ENCODE measurements at regions not wholly inside any gene's neighbourhood (a gene's known extent, or its start where the extent isn't known, plus 50 kb on each side); places are given as distances from the start of the nearest gene placed in this dataset.

GRCh38 chr10:131451407-131452015 lies 140.0 kb upstream of the TCERG1L start:
- TF ChIP-seq, protein P1, sequence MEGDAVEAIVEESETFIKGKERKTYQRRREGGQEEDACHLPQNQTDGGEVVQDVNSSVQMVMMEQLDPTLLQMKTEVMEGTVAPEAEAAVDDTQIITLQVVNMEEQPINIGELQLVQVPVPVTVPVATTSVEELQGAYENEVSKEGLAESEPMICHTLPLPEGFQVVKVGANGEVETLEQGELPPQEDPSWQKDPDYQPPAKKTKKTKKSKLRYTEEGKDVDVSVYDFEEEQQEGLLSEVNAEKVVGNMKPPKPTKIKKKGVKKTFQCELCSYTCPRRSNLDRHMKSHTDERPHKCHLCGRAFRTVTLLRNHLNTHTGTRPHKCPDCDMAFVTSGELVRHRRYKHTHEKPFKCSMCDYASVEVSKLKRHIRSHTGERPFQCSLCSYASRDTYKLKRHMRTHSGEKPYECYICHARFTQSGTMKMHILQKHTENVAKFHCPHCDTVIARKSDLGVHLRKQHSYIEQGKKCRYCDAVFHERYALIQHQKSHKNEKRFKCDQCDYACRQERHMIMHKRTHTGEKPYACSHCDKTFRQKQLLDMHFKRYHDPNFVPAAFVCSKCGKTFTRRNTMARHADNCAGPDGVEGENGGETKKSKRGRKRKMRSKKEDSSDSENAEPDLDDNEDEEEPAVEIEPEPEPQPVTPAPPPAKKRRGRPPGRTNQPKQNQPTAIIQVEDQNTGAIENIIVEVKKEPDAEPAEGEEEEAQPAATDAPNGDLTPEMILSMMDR (IDR thresholded peaks at IDR 0.05; ENCODE audit: borderline replicate concordance, insufficient read depth, low read depth, low read length): no peak
- H3K4me3 ChIP-seq (ENCODE audit: low read depth, low read length): no peak overlapping the region

- TF ChIP-seq, protein P1 (IDR thresholded peaks at IDR 0.05; ENCODE audit: borderline replicate concordance, insufficient read depth, low read depth, low read length): no peak
- no peak overlapping the region for H3K4me3 ChIP-seq (ENCODE audit: low read depth, low read length)
Observed at GRCh38 chr10:131452926-131453720, 141.6 kb upstream of the TCERG1L start.

DNA sequence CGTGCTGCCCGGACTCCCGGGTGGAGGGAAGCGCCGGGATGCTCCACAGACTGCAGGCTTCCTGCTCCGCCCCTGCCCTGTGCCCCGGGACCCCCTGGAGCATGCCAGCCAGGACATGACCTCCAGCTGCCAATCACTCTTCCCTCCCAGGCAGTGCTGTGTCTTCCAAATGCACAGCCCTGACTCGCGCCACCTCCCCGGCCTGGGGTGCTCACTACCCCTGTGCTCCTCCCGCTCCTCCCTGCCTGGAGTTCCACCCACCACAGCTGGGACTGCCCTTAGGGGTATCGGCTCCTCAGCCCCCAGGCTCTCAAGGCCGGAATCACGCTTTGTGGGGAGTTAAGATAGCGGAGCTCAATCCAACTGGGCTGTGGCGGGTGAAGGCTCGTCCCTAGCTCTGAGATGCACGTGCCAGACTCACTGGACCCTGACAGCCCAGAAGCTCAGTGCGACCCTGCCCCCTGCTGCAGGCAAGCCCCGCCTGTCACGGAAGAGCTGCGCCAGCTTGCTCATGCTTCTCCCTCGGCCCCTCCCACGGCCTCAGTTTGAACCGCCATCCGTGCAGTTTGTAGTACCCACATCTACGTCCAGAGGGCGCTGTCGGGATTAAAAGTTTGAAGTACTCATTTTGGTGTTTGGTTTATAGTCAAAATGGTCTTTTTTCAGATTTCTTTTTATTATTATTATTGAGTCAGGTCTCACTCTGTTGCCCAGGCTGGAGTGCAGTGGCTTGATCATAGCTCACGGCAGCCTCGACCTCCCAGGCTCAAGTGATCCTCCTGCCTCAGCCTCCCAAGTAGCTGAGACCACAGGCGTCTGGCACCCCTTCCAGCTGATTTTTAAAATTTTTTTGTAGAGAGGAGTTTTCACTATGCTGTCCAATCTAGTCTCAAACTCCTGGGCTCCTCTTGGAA lies 142.5 kb upstream of the TCERG1L start:
- TF ChIP-seq, protein P1 (IDR thresholded peaks at IDR 0.05; ENCODE audit: borderline replicate concordance, insufficient read depth, low read depth, low read length): peak; percentile 44; the same call in 1 of the 2 replicates
- H3K4me3 ChIP-seq (ENCODE audit: low read depth, low read length): no peak overlapping the region

- TF ChIP-seq, protein P1 (IDR thresholded peaks at IDR 0.05; ENCODE audit: borderline replicate concordance, insufficient read depth, low read depth, low read length): no peak
- H3K4me3 ChIP-seq (ENCODE audit: low read depth, low read length): no peak overlapping the region
Observed at GRCh38 chr10:131456411-131456810, 144.9 kb upstream of the TCERG1L start.

- no peak overlapping the region for H3K4me3 ChIP-seq (ENCODE audit: low read depth, low read length)
- TF ChIP-seq, protein P1 (IDR thresholded peaks at IDR 0.05; ENCODE audit: borderline replicate concordance, insufficient read depth, low read depth, low read length): no peak
Observed at GRCh38 chr10:131461093-131461492, 149.6 kb upstream of the TCERG1L start.

DNA sequence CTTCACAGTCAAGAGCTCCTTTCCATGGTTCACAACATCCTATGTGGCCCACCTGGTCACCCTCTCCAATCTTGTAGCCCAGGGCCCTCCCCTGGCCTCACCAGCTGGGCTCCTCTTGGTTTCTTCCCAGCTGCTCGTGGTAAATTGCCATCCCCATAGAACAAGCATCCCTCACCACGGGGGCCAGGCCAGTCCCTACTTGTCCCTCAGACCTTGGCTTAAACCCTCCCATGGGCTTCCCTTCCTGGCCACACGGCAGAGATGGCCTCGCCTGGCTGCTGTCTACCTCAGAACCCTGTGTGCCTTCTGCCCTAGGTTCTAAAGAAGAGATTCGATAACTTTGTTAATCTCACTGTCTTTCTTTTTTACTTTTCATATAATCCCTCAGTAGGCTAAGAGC lies 153.3 kb upstream of the TCERG1L start:
- TF ChIP-seq, protein P1 (IDR thresholded peaks at IDR 0.05; ENCODE audit: borderline replicate concordance, insufficient read depth, low read depth, low read length): no peak
- no peak overlapping the region for H3K4me3 ChIP-seq (ENCODE audit: low read depth, low read length)
